ENCODE measurements at regions not wholly inside any gene's neighbourhood (a gene's known extent, or its start where the extent isn't known, plus 50 kb on each side); places are given as distances from the start of the nearest gene placed in this dataset.

DNA sequence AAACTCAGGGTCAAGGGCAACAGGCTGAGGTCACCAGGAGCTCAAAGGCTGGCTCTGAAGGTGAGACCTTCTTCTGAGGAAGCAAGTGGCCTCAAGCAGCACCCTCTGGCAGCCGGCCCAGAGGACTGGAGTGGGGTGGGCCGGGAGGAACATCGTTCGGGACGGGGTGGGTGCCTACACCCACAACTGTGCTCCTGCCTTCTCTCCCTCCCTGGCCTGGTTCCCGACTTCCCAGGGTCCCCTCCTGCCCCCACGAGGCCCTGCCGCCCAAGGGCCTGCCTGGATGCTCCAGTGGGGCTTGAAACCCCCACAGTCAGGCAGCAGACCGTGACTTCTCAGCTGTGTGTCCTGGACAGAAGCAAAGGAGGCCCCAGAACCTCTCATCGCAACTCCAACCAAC lies 195.7 kb downstream of the IGLL1 start:
- DNase-seq (ENCODE audit: low read depth) = no peak
- H3K27me3 ChIP-seq (ENCODE audit: control insufficient read depth, insufficient read depth, low read length) = peaks cover 13% of the 10 kb centered on the region
- H3K36me3 ChIP-seq (ENCODE audit: control insufficient read depth, insufficient read depth, low read length) = no peaks in the 10 kb centered on the region
- no peak overlapping the region for H3K4me3 ChIP-seq (ENCODE audit: low read depth, low read length)
- TF ChIP-seq, protein P1, sequence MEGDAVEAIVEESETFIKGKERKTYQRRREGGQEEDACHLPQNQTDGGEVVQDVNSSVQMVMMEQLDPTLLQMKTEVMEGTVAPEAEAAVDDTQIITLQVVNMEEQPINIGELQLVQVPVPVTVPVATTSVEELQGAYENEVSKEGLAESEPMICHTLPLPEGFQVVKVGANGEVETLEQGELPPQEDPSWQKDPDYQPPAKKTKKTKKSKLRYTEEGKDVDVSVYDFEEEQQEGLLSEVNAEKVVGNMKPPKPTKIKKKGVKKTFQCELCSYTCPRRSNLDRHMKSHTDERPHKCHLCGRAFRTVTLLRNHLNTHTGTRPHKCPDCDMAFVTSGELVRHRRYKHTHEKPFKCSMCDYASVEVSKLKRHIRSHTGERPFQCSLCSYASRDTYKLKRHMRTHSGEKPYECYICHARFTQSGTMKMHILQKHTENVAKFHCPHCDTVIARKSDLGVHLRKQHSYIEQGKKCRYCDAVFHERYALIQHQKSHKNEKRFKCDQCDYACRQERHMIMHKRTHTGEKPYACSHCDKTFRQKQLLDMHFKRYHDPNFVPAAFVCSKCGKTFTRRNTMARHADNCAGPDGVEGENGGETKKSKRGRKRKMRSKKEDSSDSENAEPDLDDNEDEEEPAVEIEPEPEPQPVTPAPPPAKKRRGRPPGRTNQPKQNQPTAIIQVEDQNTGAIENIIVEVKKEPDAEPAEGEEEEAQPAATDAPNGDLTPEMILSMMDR (IDR thresholded peaks at IDR 0.05; ENCODE audit: insufficient read depth, low read length, poor library complexity, severe bottlenecking) = no peak

DNA sequence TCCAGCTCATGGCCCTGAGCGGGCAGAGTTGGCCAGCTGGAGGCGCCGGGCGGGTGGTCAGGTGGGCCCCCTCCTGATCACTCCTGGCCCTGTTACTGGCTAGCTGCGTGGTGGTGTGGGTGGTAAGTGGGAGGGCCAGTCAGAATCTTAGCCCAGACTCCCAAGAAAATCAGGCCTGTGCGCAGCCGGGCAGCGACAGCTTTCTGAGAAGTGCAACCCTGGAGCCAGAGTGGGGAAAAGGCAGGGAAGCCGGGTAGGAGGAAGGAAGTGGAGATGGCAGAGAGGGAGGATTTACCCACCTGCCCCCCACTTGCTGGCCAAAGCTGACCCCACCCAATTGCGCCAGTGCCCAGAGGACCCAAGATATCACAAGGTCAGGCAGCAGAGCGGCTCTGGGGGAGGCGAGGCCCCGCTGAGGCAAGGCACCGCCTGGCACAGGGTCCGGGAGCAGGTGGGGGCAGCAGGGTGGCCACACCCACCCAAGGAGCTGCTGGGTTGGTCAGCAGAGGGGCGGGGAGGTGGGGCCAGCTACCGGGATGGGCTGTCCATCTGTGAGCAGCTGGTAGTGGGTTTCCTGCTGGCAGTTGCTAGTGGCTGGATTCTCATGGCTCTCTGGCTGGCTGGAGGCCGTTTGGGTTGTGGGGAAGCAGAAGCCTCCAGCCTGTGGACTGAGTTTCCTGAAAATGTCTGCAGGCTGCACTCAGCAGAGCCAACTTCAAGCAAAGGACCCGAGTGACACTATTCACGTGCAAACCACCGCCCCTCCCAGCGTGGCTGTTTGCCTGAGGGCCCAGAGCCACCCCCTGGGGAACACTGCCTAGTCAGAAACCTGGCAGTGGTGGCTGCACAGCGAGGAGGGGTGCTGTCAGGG lies 196.4 kb downstream of the IGLL1 start:
- Histone ChIP-seq H3K4me3 (ENCODE audit: low read depth, low read length) (no peak overlapping the region), H3K27me3 (ENCODE audit: control insufficient read depth, insufficient read depth, low read length) (peaks cover 13% of the 10 kb centered on the region), H3K36me3 (ENCODE audit: control insufficient read depth, insufficient read depth, low read length) (no peaks in the 10 kb centered on the region)
- TF ChIP-seq, protein P1 (IDR thresholded peaks at IDR 0.05; ENCODE audit: insufficient read depth, low read length, poor library complexity, severe bottlenecking) = no peak
- DNase-seq (ENCODE audit: low read depth) = no peak

DNA sequence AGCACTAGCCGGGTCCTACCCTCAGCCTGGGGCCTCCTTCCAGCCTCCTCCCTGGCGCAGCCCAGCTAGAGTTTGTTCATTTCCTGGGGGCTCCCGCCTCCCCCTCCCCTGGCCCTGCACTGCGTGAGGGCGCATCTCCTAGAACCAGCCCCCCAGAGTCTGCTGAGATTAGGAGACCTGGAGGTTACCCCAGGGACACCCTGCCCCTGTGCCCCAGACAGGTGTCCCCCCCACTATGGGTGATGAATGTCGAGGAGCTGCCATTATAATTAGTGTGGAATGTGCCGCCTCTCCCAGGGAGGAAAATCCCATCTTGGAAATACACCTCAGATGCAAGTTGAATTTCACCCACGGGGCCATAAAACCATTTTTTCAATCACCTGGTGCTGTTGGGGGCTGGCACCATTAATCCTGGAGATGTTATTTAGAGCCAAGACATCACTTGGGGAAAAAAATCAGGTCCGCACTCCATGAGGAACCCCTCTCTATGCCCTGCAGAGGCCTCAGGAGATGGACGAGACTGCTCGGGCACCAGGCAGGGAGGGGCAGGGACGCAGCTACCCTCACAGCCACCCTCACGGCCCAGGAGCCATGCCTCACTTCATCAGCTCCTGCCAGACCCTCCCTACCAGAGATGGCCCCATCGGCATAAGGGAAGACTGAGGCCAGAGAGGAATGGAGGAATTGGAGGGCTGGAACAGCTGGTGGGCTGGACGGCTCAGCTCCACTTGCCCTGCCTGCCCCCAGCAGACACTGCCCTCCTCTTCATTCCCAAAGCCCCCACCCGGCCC lies 197.5 kb downstream of the IGLL1 start:
- TF ChIP-seq, protein P1 (IDR thresholded peaks at IDR 0.05; ENCODE audit: insufficient read depth, low read length, poor library complexity, severe bottlenecking) = no peak
- H3K27me3 ChIP-seq (ENCODE audit: control insufficient read depth, insufficient read depth, low read length) = peaks cover 13% of the 10 kb centered on the region
- DNase-seq (ENCODE audit: low read depth) = no peak
- H3K36me3 ChIP-seq (ENCODE audit: control insufficient read depth, insufficient read depth, low read length) = no peaks in the 10 kb centered on the region
- no peak overlapping the region for H3K4me3 ChIP-seq (ENCODE audit: low read depth, low read length)

DNA sequence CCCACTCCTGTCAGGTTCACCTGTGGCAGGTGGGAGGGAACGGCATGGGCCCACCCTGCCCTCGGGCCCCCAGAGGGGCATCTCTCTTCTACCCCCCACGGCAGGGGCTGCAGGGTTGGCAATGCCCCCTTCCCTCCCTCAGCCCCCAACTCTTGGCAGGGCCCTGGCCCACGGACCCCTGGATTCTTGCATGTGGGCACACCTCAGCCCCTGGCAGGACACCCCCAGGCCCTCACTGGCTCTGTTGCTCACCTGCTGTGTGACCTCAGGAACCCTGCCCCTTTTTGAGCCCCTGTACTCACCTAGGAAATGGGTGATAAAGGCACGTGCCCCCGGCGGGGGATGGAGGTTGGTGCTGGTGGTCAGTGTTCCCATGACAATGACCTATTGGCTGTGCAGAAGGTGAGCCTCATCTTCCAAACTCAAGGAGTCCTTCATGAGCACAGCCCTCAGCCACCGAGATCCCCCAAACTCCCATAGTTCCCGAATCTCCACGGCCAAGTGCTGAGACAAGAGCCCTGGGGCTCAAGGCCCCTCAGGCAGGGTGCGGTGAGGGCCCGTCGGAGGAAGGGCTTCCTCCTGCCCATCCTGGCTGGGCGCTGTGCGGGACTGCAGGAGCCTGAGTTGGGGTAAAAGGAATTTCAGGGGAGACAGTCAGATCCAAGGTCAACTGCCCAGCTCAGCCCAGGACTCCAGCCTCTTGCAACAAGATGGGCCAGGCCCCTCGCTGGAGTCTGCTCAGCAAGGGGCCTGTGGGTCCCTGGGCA lies 198.2 kb downstream of the IGLL1 start:
- TF ChIP-seq, protein P1 (IDR thresholded peaks at IDR 0.05; ENCODE audit: insufficient read depth, low read length, poor library complexity, severe bottlenecking) = no peak
- DNase-seq (ENCODE audit: low read depth) = no peak
- Histone ChIP-seq H3K36me3 (ENCODE audit: control insufficient read depth, insufficient read depth, low read length) (no peaks in the 10 kb centered on the region), H3K27me3 (ENCODE audit: control insufficient read depth, insufficient read depth, low read length) (peaks cover 13% of the 10 kb centered on the region), H3K4me3 (ENCODE audit: low read depth, low read length) (no peak overlapping the region)

DNA sequence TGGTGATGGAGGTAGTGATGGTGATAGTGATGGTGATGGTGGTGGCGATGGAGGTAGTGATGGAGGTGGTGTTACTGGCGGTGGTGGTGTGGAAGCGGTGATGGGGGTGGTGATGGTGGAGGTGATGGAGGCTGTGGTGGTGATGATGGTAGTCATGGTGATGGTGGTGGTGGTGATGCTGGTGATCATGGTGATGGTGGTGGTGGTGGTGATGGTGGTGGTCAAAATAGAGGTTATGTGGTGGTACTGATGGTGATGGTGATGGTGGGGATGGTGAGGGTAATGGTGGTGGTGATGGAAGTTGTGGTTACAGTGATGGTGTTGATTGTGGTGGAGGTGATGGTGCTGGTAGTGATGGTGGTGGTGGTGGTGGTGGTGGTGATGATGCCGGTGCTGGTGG lies 199.2 kb downstream of the IGLL1 start:
- TF ChIP-seq, protein P1 (IDR thresholded peaks at IDR 0.05; ENCODE audit: insufficient read depth, low read length, poor library complexity, severe bottlenecking) = no peak
- no peak for DNase-seq (ENCODE audit: low read depth)

More for the DNA sequence above, 199.2 kb downstream of the IGLL1 start:
- Histone ChIP-seq H3K36me3 (ENCODE audit: control insufficient read depth, insufficient read depth, low read length) (no peaks in the 10 kb centered on the region), H3K4me3 (ENCODE audit: low read depth, low read length) (no peak overlapping the region), H3K27me3 (ENCODE audit: control insufficient read depth, insufficient read depth, low read length) (peaks cover 11% of the 10 kb centered on the region)

All from kidney epithelial cell (primary cell).